GM12878 (cell line): ENCODE measurements at regions not wholly inside any gene's neighbourhood (a gene's known extent, or its start where the extent isn't known, plus 50 kb on each side); places are given as distances from the start of the nearest gene placed in this dataset.

Experiments
- ATAC-seq: fragments of 200-7000 bp; cut with Tn5 transposase; 3 replicates; pipeline ENCODE4 v1.9.1; 2020; ENCODE audit warnings: mild to moderate bottlenecking, moderate library complexity
- BruUV-seq: library from RNA; stranded (reverse); fragments of 400-500 nt; replicated peaks from 2 replicates; lab custom pipeline; 2021; lab: Mats Ljungman, UMichigan
- CTCF ChIA-PET: fragments of 300-600 bp; sonication (Branson Sonifier 250); formaldehyde crosslinking; extraction: SDS; loops from one replicate; lab custom pipeline; 2021; ENCODE audit warnings: inconsistent platforms; lab: Yijun Ruan, JAX
- POLR2A ChIA-PET: fragments of 350-600 bp; formaldehyde crosslinking; extraction: SDS; loops from one replicate; lab custom pipeline; 2021; ENCODE audit warnings: inconsistent platforms; lab: Charles Lee
- RAD21 ChIA-PET: fragments of 300-600 bp; sonication (Branson Sonifier 250); formaldehyde crosslinking; loops from one replicate; lab custom pipeline; 2023; ENCODE audit warnings: antibody characterized with exemption; ENCODE audit not compliant: unreplicated experiment; lab: Charles Lee
- SMC1A ChIA-PET: fragments of 300-600 bp; sonication (Branson Sonifier 250); formaldehyde crosslinking; loops from one replicate; lab custom pipeline; 2023; ENCODE audit not compliant: unreplicated experiment, uncharacterized antibody; lab: Charles Lee
- DNase-seq: peaks from one replicate; pipeline ENCODE4 v3.0.0-alpha.2; 2011; ENCODE audit warnings: low read depth, low spot score
- FAIRE-seq: peaks from 3 replicates; lab custom pipeline; 2011; peaks lifted over from hg19 to GRCh38; lab: Jason Lieb, UNC
- H2AFZ ChIP-seq: 2 replicates; pipeline ENCODE4 v1.6.0; 2011; ENCODE audit warnings: low read depth, low read length, control low read depth; ENCODE audit not compliant: control insufficient read depth
- H3K27ac ChIP-seq: 2 replicates; pipeline ENCODE4 v1.5.1; 2011; ENCODE audit warnings: control low read depth; ENCODE audit not compliant: control insufficient read depth, insufficient read depth
- H3K27me3 ChIP-seq, 2 experiments: replicated peaks in 1 of 2; 2 replicates each; pipeline versions ENCODE4 v1.6.0 to v1.6.1; 2011; ENCODE audit warnings: low read length in 1 of 2; ENCODE audit not compliant: control insufficient read depth in 2 of 2, insufficient read depth in 2 of 2
- H3K36me3 ChIP-seq, 2 experiments: 2 replicates each; pipeline ENCODE4 v1.5.1; 2011; ENCODE audit warnings: low read length in 1 of 2; ENCODE audit not compliant: control insufficient read depth in 2 of 2, insufficient read depth in 2 of 2
- H3K4me1 ChIP-seq: 2 replicates; pipeline ENCODE4 v1.6.1; 2011; ENCODE audit warnings: mild to moderate bottlenecking, low read length, moderate library complexity, mixed read lengths; ENCODE audit not compliant: control insufficient read depth, insufficient read depth
- H3K4me2 ChIP-seq: 2 replicates; pipeline ENCODE4 v1.6.0; 2011; ENCODE audit warnings: control low read depth; ENCODE audit not compliant: control insufficient read depth, insufficient read depth
- H3K4me3 ChIP-seq: fragments of 200-600 bp; sonication (generic); 2 replicates; pipeline ENCODE4 v1.5.1; 2016
- H3K79me2 ChIP-seq: 2 replicates; pipeline ENCODE4 v1.6.0; 2011; ENCODE audit warnings: low read length; ENCODE audit not compliant: control insufficient read depth, insufficient read depth
- H3K9ac ChIP-seq: 2 replicates; pipeline ENCODE4 v1.8.0; 2011; ENCODE audit warnings: low read length, control low read depth, mixed read lengths; ENCODE audit not compliant: control insufficient read depth, insufficient read depth
- H3K9me3 ChIP-seq: replicated peaks from 3 replicates; pipeline ENCODE4 v1.5.1; 2011; ENCODE audit warnings: mild to moderate bottlenecking, low read length; ENCODE audit not compliant: control insufficient read depth, insufficient read depth
- H4K20me1 ChIP-seq: 2 replicates; pipeline ENCODE4 v1.6.0; 2011; ENCODE audit not compliant: control insufficient read depth, insufficient read depth
- ASH2L ChIP-seq: fragments of 300-600, 200-600 bp; sonication (generic); IDR thresholded peaks from 2 replicates; pipeline ENCODE4 v1.6.1; 2017; ENCODE audit warnings: low read depth, mild to moderate bottlenecking, borderline replicate concordance
- ATF2 ChIP-seq: IDR thresholded peaks from 2 replicates; pipeline ENCODE4 v1.6.1; 2012; ENCODE audit warnings: low read length, inconsistent platforms
- CBX3 ChIP-seq: fragments of 200-600 bp; sonication (generic); IDR thresholded peaks from 2 replicates; pipeline ENCODE4 v1.6.1; 2016; ENCODE audit warnings: low read depth, borderline replicate concordance
- DPF2 ChIP-seq: fragments of 450-650 bp; IDR thresholded peaks from 2 replicates; pipeline ENCODE4 v1.6.1; 2017; ENCODE audit warnings: mild to moderate bottlenecking
- FOXM1 ChIP-seq: IDR thresholded peaks from 2 replicates; pipeline ENCODE4 v1.6.1; 2012; ENCODE audit warnings: low read depth, mild to moderate bottlenecking, inconsistent platforms, low read length, moderate library complexity
- IRF4 ChIP-seq: IDR thresholded peaks from 2 replicates; pipeline ENCODE4 v1.6.1; 2011; ENCODE audit warnings: low read depth, low read length
- IRF5 ChIP-seq: fragments of 450-650 bp; IDR thresholded peaks from 2 replicates; pipeline ENCODE4 v1.6.1; 2017; ENCODE audit warnings: borderline replicate concordance
- MEF2B ChIP-seq: fragments of 450-650 bp; IDR thresholded peaks from 2 replicates; pipeline ENCODE4 v1.6.1; 2018; ENCODE audit warnings: mild to moderate bottlenecking, moderate library complexity; ENCODE audit not compliant: partially characterized antibody, poor library complexity, severe bottlenecking
- MTA2 ChIP-seq: fragments of 450-650 bp; IDR thresholded peaks from 2 replicates; pipeline ENCODE4 v1.6.1; 2016; ENCODE audit warnings: low read depth, mild to moderate bottlenecking, moderate library complexity
- SMC3 ChIP-seq: IDR thresholded peaks from 2 replicates; pipeline ENCODE4 v1.6.1; 2011; ENCODE audit warnings: low read length, improper control_type of control experiment, borderline replicate concordance
- SP1 ChIP-seq: IDR thresholded peaks from one replicate; pipeline ENCODE4 v1.6.1; 2011; ENCODE audit warnings: low read depth, low read length
- ZSCAN29 ChIP-seq: fragments of 450-650 bp; IDR thresholded peaks from 2 replicates; pipeline ENCODE4 v1.6.1; 2017; ENCODE audit warnings: mild to moderate bottlenecking, moderate library complexity
- WGBS: methylation state at CpG from one replicate; pipeline ENCODE4 v1.1.6; 2016; ENCODE audit warnings: low lambda C conversion rate; ENCODE audit not compliant: insufficient replicate concordance, insufficient coverage; ENCODE audit errors: missing lambda C conversion rate; 5-methylcytosine and 5-hydroxymethylcytosine counted together
- in situ Hi-C: fragments of 300-500 bp; cut with MboI; formaldehyde crosslinking; loops from 9 replicates; pipeline ENCODE4 v1.14.3; 2018; ENCODE audit warnings: mixed read lengths
- intact Hi-C: fragments of 100-400 bp; cut with micrococcal nuclease; formaldehyde crosslinking; loops from one replicate; pipeline ENCODE4 v1.14.2; 2022; ENCODE audit not compliant: unreplicated experiment

- TF ChIP-seq ATF2 (no peak), MEF2B (no peak), ASH2L (no peak), DPF2 (no peak), SP1 (no peak)
Observed at GRCh38 chr15:29203718-29204368, 65.8 kb downstream of the NSMCE3 start (continued).

- ATAC-seq (no peak), FAIRE-seq (no peak), DNase-seq (no peak)
- no peaks in the 10 kb centered on the region for H3K9me3 ChIP-seq
- POLR2A ChIA-PET, result no interaction called here
- WGBS, result 23% methylated on average over 3 of the region's 3 CpGs
- TF ChIP-seq IRF4 (no peak), FOXM1 (no peak), SMC3 (no peak), MEF2B (no peak), IRF5 (no peak), ZSCAN29 (no peak), CBX3 (no peak), MTA2 (no peak)
- no peak overlapping the region for H3K27ac ChIP-seq
- intact Hi-C loops (no loop called here), in situ Hi-C loops (no loop called here)
- H3K4me1 ChIP-seq, result no peaks in the 10 kb centered on the region
- CTCF ChIA-PET, result no interaction called here
- RAD21 ChIA-PET, result no interaction called here
- no peak overlapping the region for H3K9ac ChIP-seq
- no peak overlapping the region for H3K4me2 ChIP-seq
- BruUV-seq, result no TSS peak
- H3K79me2 ChIP-seq, result no peaks in the 10 kb centered on the region
- H3K36me3 ChIP-seq, result no peaks in the 10 kb centered on the region
- no peaks in the 10 kb centered on the region for H3K27me3 ChIP-seq
- H4K20me1 ChIP-seq, result no peaks in the 10 kb centered on the region
- SMC1A ChIA-PET, result interaction anchor here (0.5 kb wide), 1 partner anchor 209 kb away, joined by 3 read pairs; no protein-coding TSS in a partner anchor
- H2AFZ ChIP-seq, result no peak overlapping the region
- no peak overlapping the region for H3K4me3 ChIP-seq
Observed at GRCh38 chr15:29196722-29197121, 72.9 kb downstream of the NSMCE3 start.
